ENCODE measurements at regions not wholly inside any gene's neighbourhood (a gene's known extent, or its start where the extent isn't known, plus 50 kb on each side); places are given as distances from the start of the nearest gene placed in this dataset.

- no peak for TF ChIP-seq CTCF (IDR thresholded peaks at IDR 0.05)
- no peak for TF ChIP-seq POLR2A (IDR thresholded peaks at IDR 0.05)
Observed at GRCh38 chr15:58342508-58342907, 89.3 kb upstream of the LIPC start.
